GM12891 (cell line): ENCODE measurements at regions not wholly inside any gene's neighbourhood (a gene's known extent, or its start where the extent isn't known, plus 50 kb on each side); places are given as distances from the start of the nearest gene placed in this dataset.

Experiments used
- POLR2A ChIP-seq: IDR thresholded peaks from 2 replicates; pipeline ENCODE4 v1.6.1; 2011; ENCODE audit warnings: low read depth, low read length, control low read depth
- POLR2AphosphoS5 ChIP-seq: IDR thresholded peaks from 2 replicates; pipeline ENCODE4 v1.6.1; 2011; ENCODE audit warnings: low read depth, low read length, control low read depth
- POU2F2 ChIP-seq: IDR thresholded peaks from 2 replicates; pipeline ENCODE4 v1.6.1; 2011; ENCODE audit warnings: low read depth, mild to moderate bottlenecking, control low read depth, low read length, moderate library complexity
- TAF1 ChIP-seq: IDR thresholded peaks from 2 replicates; pipeline ENCODE4 v1.6.1; 2011; ENCODE audit warnings: low read depth, low read length, control low read depth

DNA sequence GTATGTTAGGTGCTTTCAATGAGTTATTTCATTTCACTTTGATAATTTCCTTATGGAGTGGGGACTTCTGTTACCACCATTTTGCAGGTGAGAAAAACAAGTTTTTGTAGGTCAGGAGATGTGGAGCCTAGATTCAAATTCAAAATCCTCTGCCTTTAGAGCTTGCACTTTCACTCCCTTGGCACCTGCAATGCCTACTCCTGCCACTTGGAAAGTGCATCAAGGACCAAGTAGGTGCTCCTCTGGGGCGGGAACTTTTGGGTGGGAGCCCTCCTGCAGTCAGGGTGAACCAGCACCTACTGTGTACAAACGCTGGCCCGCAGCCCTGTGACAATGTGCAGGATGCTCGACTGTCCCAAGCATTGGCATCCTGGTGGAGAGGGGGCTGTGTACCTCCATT is 199.0 kb downstream of the EMX2 start:
- no peak for TF ChIP-seq POLR2A
- no peak for TF ChIP-seq POU2F2
- no peak for TF ChIP-seq POLR2AphosphoS5
- no peak for TF ChIP-seq TAF1
